Activated T-cell treated with anti-CD3 and anti-CD28 coated beads for 48 hours (primary cell): ENCODE measurements at regions not wholly inside any gene's neighbourhood (a gene's known extent, or its start where the extent isn't known, plus 50 kb on each side); places are given as distances from the start of the nearest gene placed in this dataset.
"Not testable (repeated sequence)": the region's sequence is repeated elsewhere in the genome, so short reads cannot be mapped to it uniquely, and the experiment has no call there.

ENCODE experiments used
- DNase-seq: peaks from one replicate; pipeline ENCODE4 v3.0.0-alpha.2; 2020; ENCODE audit warnings: low read depth

GRCh38 chr2:52698408-52698807, 1069.2 kb upstream of the CHAC2 start:
- DNase-seq: no peak

GRCh38 chr2:52697690-52698089, 1069.9 kb upstream of the CHAC2 start:
- no peak for DNase-seq

GRCh38 chr2:52695731-52696130, 1071.9 kb upstream of the CHAC2 start:
- no peak for DNase-seq

DNA sequence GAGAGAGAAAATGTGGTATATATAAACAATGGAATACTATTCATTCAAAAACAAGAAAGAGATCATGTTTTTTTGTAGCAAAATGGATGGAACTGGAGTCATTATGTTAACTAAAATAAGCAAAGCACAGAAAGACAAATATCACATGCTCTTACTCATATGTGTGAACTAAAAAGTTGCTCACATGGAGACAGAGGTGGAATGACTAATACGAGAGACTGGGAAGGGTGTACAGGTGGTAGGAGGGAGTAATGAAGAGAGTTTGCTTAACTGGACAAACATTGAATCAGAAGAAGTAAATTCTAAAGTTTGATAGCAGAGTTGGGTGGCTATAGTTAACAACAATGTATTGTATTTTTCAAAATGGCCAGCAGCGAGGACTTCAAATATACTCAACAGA, 1080.7 kb upstream of the CHAC2 start:
- DNase-seq: no peak

DNA sequence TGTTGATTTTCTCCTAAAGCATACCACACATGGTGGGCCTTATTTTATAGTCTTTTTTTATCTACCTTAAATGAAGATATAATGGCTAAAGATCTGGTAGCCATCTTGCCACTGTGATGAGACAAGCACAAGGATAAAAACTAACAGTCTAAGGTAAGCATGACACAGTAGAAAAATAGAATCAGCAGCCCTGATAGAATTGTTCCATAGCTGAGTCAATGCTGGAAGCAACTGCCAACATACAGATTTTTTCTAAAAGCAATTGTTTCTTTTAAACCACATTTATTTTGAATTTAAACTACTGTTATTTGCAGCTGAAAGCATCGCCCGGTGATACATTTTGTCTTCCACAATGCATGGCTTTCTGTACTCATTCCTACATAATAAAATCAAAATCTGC, 1091.5 kb upstream of the CHAC2 start:
- DNase-seq: no peak

- DNase-seq: no peak
Observed at GRCh38 chr2:52668724-52669123, 1098.9 kb upstream of the CHAC2 start.

DNA sequence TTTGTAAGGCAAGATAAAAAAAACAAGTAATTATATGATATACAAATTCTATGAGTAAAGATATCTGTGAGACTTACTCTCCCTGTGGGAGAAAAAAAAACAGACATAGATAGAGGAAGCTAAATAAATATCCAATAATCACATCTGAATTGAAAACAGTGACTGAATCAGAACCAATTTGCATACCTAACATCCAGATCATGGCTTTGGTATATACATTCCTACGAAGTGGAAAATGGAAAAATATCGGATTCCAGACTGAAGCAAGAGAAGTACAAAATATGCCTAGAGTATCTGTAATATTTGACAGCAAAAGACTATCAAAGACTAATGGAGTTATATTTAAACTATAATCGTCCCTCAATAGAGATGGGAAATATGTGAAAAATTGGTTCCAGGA, 1108.1 kb upstream of the CHAC2 start:
- no peak for DNase-seq

DNA sequence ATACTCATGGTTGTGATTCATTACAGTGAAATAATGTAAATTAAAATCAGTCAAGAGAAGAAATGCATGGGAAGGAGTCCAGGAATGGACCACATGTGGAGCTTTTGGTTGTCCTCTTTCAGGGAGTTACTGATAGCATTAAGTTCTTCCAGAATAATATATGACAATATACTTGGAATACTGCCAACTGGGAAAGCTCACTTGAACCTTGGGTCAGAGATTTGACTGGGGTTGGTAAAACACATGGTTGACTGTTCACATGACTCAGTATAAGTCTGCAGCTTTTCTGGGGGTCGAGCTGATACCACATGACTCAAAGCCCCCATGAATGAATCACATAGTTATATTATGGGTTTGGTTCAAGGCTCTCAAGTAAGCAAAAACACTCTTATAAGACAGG, 1109.0 kb upstream of the CHAC2 start:
- DNase-seq: no peak

GRCh38 chr2:52639692-52640091, 1127.9 kb upstream of the CHAC2 start:
- no peak for DNase-seq

- DNase-seq: no peak
Observed at GRCh38 chr2:52632543-52632942, 1135.1 kb upstream of the CHAC2 start.

DNA sequence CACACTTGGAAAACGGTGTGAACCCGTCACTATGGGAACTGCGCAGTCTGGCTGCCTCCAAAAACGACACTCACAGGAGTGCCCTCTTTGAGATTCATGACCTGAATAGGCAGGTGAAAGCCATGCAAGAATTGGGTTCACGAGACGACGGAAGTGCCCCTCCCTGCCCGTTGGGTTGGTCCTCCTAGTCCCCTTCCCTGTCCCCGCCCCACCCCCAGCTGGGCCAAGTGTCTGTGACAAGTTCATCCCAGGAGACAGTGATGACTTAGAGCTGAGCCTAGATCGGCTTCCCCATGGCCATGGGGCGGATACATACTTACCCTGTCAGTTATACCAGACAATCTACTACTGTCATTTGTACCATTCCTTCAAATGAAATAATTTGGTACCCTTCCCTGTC, 1137.7 kb upstream of the CHAC2 start:
- DNase-seq: no peak

- no peak for DNase-seq
Observed at GRCh38 chr2:52629531-52629930, 1138.1 kb upstream of the CHAC2 start.

- no peak for DNase-seq
Observed at GRCh38 chr2:52622266-52622665, 1145.3 kb upstream of the CHAC2 start.

- DNase-seq: no peak
Observed at GRCh38 chr2:52613064-52613463, 1154.5 kb upstream of the CHAC2 start.

DNA sequence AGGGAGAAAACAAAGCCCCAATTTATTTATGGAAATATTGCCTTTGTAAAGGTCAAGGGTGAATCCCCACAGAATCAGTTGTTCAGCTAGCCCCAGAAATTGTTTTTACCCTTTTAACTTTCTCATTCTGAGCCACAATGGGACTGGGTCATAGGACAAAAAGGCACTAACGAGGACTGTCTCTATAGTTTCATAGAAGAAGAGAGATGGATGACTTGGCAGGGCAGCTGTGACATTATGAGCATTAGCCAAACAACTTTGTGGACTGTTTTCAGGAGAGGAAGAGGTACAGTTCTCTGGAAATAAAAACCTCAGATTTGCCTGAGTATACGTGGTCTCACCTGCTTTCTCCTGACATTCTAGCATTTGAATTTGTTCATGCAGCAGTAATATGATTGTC, 1155.8 kb upstream of the CHAC2 start:
- no peak for DNase-seq

GRCh38 chr2:52608030-52608429, 1159.6 kb upstream of the CHAC2 start:
- no peak for DNase-seq

GRCh38 chr2:52597346-52597745, 1170.3 kb upstream of the CHAC2 start:
- DNase-seq: no peak

DNA sequence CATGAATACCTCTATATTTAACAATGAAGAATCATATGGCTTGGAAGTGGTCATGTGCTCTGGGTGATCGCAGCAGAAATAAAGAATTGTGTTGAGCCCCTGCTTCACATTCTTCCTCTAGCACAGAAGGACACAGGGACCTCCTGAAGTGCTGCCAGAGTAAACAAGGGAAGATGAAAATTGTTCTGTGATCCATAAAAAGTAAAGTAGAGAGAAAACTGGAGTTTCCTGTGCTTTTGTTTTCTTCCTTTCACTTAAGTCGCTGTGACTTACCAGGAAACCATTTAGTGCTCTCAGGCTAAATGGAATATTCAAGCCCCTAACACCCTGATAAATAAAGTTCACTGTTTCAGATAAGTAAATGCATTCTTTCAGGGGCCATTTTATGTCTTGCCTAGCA, 1173.6 kb upstream of the CHAC2 start:
- no peak for DNase-seq

DNA sequence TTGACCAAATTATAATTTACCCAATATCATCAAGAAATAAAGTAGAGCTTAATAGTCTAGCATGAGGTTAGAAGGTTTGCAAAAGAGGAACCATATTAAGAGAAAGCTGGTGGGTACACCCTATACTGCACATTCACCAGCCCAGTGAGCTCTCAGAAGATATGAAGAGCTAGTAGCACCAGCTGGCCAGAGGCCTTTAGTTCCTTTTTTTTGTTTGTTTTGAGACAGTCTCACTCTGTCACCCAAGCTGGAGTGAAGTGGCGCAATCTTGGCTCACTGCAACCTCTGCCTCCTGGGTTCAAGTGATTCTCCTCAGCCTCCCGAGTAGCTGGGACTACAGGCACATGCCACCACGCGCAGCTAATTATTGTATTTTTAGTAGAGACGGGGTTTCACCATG, 1183.5 kb upstream of the CHAC2 start:
- DNase-seq: not testable (repeated sequence)

DNA sequence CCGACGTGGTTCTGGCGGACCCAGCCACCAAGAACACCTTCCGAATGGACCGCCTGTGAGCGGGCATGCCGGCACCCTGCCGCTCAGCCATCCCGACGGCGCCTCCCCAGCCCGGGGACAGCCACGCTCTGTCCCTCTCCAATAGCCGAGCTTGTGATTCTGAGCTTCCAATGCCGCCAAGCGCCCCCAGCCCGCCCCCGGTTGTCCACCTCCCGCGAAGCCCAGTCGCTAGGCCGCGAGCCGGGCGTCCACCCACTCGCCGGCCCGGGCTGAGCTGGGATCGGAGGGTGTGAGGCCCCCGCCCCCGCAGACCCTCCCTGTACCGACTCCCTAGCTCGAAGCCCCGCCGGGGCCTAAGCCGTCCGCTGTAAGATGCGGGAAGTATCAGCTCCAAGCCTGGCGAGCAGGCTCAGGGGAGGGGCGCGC, 1195.1 kb upstream of the CHAC2 start:
- no peak for DNase-seq

- DNase-seq: no peak
Observed at GRCh38 chr2:52571380-52572347, 1195.9 kb upstream of the CHAC2 start.

DNA sequence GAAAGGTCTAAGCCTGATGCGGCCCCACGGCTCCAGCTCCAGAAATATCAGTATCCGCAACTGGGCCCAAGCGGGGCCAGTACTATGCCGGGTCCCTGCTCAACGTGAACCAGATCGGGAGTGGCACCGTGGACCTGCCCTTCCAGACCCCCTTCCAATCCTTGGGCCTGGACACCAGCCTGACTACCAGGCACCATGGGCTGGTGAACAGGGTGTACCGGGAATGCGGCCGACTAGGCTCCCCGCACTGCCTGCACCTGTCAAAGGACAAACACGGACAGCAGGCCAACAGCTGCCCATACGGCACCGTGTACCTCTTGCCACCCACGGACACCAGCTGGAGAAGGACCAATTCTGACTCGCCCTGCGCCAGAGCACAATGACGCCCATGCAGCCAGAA, 1196.9 kb upstream of the CHAC2 start:
- no peak for DNase-seq

DNA sequence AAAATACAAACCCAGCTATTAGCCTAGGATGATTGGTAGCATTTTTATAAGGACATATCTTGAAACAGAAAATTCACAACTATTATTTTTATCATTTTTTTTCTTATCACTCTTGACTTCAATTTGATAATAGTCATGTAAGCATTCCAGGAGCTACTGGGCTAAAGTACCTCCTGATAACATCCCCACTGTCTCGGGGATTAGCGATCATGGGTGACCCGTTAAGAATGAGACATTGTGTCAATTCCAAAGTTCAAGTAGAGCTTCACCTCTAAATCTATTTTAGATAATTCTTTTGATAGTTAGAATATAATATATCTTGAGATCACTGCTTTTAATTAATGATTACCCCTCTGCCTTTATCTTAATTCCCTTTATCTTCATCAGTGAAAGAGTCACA, 1204.5 kb upstream of the CHAC2 start:
- no peak for DNase-seq

GRCh38 chr2:52558265-52558664, 1209.3 kb upstream of the CHAC2 start:
- DNase-seq: no peak
